HFF-Myc (cell line): ENCODE measurements at regions not wholly inside any gene's neighbourhood (a gene's known extent, or its start where the extent isn't known, plus 50 kb on each side); places are given as distances from the start of the nearest gene placed in this dataset.
"Not testable (repeated sequence)": the region's sequence is repeated elsewhere in the genome, so short reads cannot be mapped to it uniquely, and the experiment has no call there.

Experiments
- DNase-seq: peaks from one replicate; pipeline ENCODE4 v3.0.0-alpha.2; 2011; ENCODE audit warnings: low read depth; ENCODE audit errors: extremely low read depth
- H3K4me3 ChIP-seq: replicated peaks from 2 replicates; pipeline ENCODE4 v1.5.1; 2011; ENCODE audit warnings: low read depth, mild to moderate bottlenecking, control low read depth, low read length
- TF ChIP-seq, protein P1 (sequence below): IDR thresholded peaks from 2 replicates; pipeline ENCODE4 v1.5.1; 2012; ENCODE audit warnings: mild to moderate bottlenecking, low read depth, low read length, control low read depth; ENCODE audit errors: missing control alignments

GRCh38 chr12:94832780-94833681 lies 170.5 kb downstream of the NDUFA12 start:
- TF ChIP-seq, protein P1, sequence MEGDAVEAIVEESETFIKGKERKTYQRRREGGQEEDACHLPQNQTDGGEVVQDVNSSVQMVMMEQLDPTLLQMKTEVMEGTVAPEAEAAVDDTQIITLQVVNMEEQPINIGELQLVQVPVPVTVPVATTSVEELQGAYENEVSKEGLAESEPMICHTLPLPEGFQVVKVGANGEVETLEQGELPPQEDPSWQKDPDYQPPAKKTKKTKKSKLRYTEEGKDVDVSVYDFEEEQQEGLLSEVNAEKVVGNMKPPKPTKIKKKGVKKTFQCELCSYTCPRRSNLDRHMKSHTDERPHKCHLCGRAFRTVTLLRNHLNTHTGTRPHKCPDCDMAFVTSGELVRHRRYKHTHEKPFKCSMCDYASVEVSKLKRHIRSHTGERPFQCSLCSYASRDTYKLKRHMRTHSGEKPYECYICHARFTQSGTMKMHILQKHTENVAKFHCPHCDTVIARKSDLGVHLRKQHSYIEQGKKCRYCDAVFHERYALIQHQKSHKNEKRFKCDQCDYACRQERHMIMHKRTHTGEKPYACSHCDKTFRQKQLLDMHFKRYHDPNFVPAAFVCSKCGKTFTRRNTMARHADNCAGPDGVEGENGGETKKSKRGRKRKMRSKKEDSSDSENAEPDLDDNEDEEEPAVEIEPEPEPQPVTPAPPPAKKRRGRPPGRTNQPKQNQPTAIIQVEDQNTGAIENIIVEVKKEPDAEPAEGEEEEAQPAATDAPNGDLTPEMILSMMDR, result no peak
- no peak overlapping the region for H3K4me3 ChIP-seq
- no peak for DNase-seq

- H3K4me3 ChIP-seq, result no peak overlapping the region
- TF ChIP-seq, protein P1, result no peak
- DNase-seq, result no peak
Measured at GRCh38 chr12:94832105-94832504, 171.4 kb downstream of the NDUFA12 start.

DNA sequence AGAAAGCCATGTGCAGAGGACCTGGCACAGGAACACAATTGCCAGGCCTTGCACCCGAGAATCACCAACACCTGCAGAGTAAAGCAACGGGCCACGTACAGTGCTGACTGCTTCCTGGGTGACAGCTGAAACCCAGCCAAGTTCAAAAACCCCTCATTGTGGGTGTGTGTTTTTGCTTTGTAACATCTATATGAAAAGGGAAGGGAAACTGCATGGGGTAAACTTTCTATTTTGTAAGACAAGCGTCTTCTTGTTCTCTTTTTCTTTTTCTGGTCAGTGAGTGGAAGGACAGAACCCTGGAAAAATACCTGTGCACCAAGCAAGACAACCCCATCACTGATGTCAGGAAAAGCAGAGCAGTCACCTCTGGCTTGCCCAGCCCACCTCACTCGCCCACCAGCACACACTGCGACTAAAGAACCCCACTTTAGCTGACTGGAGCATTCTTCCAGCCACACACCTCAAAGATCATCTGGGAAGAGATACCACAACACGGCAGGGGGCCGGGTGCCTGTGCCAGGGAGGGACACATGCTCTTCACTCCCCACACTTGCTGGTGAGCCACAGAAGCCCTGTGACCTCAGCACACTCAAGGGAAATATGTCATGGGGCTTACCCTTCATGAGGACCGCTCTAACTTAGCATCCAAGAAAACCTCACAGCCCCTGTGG lies 172.3 kb downstream of the NDUFA12 start:
- no peak overlapping the region for H3K4me3 ChIP-seq
- no peak for DNase-seq
- TF ChIP-seq, protein P1, result no peak

- TF ChIP-seq, protein P1, result no peak
- no peak for DNase-seq
- H3K4me3 ChIP-seq, result no peak overlapping the region
Measured at GRCh38 chr12:94829552-94829951, 173.9 kb downstream of the NDUFA12 start.

- TF ChIP-seq, protein P1, result no peak
- DNase-seq, result no peak
- H3K4me3 ChIP-seq, result no peak overlapping the region
Measured at GRCh38 chr12:94819011-94819410, 168.7 kb upstream of the TMCC3 start.

DNA sequence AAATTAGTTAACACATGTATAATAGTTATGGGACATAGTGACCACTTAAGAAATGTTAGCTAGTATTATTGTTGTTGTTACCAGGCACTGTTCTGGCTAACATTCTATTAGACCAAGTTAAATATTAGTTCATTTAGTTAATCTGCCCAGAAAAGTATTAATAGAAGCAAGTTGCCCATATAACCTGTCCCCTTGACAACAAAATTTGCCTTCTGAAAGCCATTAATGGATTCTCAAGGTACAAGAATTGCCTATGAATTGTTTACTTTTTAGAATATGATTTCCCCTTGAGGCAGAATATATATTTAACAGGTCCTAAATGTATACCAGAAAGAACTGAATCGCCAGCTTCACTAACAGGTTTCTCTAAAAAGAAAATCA lies 167.3 kb upstream of the TMCC3 start:
- H3K4me3 ChIP-seq, result no peak overlapping the region
- TF ChIP-seq, protein P1, result no peak
- DNase-seq, result no peak

DNA sequence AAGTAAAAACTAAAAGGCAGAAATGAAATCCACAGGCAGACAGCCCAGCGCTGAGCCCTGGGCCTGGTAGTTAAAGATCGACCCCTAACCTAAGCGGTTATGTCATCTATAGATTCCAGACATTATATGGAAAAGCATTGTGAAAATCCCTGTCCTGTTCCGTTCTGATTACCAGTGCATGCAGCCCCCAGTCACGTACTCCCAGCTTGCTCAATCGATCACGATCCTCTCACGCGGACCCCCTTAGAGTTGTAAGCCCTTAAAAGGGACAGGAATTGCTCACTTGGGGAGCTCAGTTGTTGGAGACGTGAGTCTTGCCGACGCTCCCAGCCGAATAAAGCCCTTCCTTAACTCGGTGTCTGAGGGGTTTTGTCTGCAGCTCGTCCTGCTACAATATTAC lies 166.8 kb upstream of the TMCC3 start:
- DNase-seq, H3K4me3 ChIP-seq: not testable (repeated sequence)

DNA sequence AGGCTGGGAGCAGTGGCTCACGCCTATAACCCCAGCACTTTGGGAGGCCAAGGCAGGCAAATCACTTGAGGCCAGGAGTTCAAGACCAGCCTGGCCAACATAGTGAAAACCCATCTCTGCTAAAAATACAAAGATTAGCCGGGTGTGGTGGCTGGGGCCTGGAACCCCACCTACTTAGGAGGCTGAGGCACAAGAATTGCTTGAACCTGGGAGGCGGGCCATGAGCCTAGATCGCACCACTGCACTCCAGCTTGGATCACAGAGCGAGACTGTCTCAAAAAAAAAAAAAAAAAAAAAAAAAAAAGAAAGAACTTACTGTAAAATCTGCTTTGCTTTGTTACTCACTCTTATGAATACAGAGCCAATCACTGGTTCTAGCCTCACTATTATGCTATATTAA lies 166.4 kb upstream of the TMCC3 start:
- not testable (repeated sequence) for DNase-seq, H3K4me3 ChIP-seq
